ENCODE measurements at regions not wholly inside any gene's neighbourhood (a gene's known extent, or its start where the extent isn't known, plus 50 kb on each side); places are given as distances from the start of the nearest gene placed in this dataset.

DNA sequence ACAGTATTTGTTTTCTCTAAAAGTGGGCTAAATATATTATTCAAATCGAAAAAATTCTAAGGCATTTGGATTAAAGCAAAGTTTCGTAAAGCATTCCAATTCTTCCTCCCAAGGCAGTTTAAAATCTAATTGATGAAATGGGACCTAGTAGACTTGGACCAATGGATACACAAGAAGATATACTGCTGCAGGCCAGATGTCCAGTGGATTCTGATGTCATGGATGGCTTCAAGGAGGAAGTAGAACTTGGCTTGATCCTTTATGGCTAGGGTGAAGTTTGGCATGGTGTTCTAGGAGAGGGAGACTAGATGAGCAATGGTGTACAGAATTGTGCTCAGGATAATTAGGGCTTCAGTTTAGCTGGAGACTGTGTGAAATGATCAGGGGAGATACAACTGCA, 559.5 kb upstream of the MMS22L start:
- POLR2A ChIA-PET, result no interaction called here
- Histone ChIP-seq H3K4me3 (ENCODE audit: low read depth, low read length) (no peak overlapping the region), H3K36me3 (ENCODE audit: control insufficient read depth, insufficient read depth, low read length) (no peaks in the 10 kb centered on the region), H3K27me3 (ENCODE audit: control insufficient read depth, insufficient read depth, low read length) (no peaks in the 10 kb centered on the region)
- no peak for DNase-seq (ENCODE audit: low read depth)
- no peak for TF ChIP-seq CTCF (IDR thresholded peaks at IDR 0.05; ENCODE audit: insufficient read depth, low read depth, low read length)
- CTCF ChIA-PET, result no interaction called here

DNA sequence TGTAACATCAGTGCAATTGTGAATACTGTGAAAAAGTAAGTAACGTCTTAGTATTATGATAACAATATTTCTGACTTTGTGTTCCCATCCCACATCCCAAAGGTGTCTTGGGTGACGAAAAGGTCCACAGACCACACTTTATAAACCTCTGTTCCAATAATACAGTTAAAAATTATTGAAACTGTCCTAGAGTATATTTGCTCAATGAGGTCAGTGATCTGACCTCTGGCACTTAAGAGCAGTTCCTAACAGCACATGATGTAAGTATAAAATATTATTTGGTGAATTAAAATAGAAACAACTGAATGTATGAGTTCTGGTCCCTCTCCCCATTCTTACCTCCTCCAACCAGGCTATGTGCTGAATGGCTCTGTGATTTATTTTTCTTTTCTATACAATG, 566.4 kb upstream of the MMS22L start:
- ChIA-PET POLR2A (no interaction called here), CTCF (no interaction called here)
- no peak overlapping the region for H3K4me3 ChIP-seq (ENCODE audit: low read depth, low read length)
- no peak for TF ChIP-seq CTCF (IDR thresholded peaks at IDR 0.05; ENCODE audit: insufficient read depth, low read depth, low read length)
- H3K36me3 ChIP-seq (ENCODE audit: control insufficient read depth, insufficient read depth, low read length), result no peaks in the 10 kb centered on the region
- DNase-seq (ENCODE audit: low read depth), result no peak
- H3K27me3 ChIP-seq (ENCODE audit: control insufficient read depth, insufficient read depth, low read length), result no peaks in the 10 kb centered on the region

DNA sequence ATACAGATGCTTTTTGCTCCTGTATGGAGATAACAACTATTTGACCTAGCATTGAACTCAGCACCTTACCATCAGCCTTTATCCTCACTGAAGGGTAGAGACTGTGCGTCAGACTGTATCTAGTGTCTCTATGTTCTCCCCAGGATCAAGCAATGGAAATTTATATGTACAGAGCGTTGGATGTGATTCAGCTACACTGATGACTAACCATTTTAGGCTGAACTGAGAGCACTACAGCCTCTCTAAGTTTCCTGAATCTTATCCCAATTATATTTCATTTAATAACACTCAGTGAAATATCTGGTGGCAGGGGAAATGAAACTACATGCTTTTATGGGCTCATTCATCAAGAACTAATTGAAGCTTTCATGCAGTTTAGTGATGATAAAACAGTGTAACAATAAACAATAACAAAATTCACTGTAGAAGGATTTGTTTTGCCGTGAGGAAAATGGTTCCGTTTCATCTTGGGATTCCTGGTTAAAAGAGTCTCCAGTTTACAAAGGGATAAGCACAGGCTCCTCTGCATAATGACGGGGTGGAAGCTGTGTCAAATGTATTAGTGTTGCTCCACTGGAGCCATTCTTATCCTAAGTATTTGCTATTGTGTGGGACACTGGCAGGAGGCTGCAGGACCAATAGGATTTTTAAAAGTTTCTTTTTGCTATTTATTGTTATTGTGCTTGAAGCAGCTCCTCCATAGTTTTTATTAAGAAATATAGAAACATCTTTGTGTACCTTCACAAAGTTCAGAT, 567.6 kb upstream of the MMS22L start:
- Histone ChIP-seq H3K36me3 (ENCODE audit: control insufficient read depth, insufficient read depth, low read length) (no peaks in the 10 kb centered on the region), H3K4me3 (ENCODE audit: low read depth, low read length) (no peak overlapping the region), H3K27me3 (ENCODE audit: control insufficient read depth, insufficient read depth, low read length) (no peaks in the 10 kb centered on the region)
- DNase-seq (ENCODE audit: low read depth), result no peak
- no peak for TF ChIP-seq CTCF (IDR thresholded peaks at IDR 0.05; ENCODE audit: insufficient read depth, low read depth, low read length)
- ChIA-PET CTCF (no interaction called here), POLR2A (no interaction called here)

DNA sequence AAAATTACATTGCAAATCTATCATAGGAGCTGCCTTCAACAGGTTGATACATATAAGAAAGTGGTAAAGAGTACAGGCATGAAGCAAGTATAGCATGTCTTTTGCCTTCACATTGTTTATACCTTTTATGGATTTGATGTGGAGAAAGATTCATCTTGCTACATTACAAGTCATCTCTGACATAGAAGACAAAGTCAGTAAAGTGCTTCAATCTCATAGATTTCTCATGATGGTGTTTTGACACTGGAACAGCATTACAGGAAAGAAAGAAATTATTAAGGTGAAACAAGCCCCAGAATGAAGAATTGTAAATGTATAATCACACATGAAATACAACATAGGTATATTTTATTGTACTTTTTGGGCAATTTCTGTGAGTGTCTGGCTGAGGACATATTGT, 580.7 kb upstream of the MMS22L start:
- POLR2A ChIA-PET, result no interaction called here
- Histone ChIP-seq H3K4me3 (ENCODE audit: low read depth, low read length) (no peak overlapping the region), H3K27me3 (ENCODE audit: control insufficient read depth, insufficient read depth, low read length) (no peaks in the 10 kb centered on the region), H3K36me3 (ENCODE audit: control insufficient read depth, insufficient read depth, low read length) (no peaks in the 10 kb centered on the region)
- TF ChIP-seq CTCF (IDR thresholded peaks at IDR 0.05; ENCODE audit: insufficient read depth, low read depth, low read length), result no peak
- CTCF ChIA-PET, result no interaction called here
- DNase-seq (ENCODE audit: low read depth), result no peak

DNA sequence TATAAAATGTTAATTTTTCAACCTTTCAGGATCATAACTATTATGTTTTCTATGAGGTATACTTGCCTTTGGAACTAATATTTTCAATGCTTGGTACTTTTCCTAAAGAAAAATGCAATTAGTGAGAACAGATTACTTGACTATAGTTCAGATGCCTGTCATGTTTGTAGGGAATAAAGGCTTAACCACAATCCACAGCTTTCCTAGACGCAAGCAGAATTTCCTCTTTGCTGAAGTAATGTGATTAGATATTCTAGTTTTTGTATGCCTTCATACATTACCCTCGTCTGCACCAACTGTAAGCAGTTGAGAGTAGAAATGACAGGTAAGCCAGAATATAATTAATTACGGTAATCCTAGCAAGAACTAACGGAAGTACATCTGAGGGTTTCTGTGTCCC, 581.4 kb upstream of the MMS22L start:
- no peaks in the 10 kb centered on the region for H3K36me3 ChIP-seq (ENCODE audit: control insufficient read depth, insufficient read depth, low read length)
- no peak overlapping the region for H3K4me3 ChIP-seq (ENCODE audit: low read depth, low read length)
- ChIA-PET CTCF (no interaction called here), POLR2A (no interaction called here)
- no peak for DNase-seq (ENCODE audit: low read depth)
- no peaks in the 10 kb centered on the region for H3K27me3 ChIP-seq (ENCODE audit: control insufficient read depth, insufficient read depth, low read length)
- no peak for TF ChIP-seq CTCF (IDR thresholded peaks at IDR 0.05; ENCODE audit: insufficient read depth, low read depth, low read length)

Measured in BJ (cell line).